BLaER1 (cell line): ENCODE measurements at regions not wholly inside any gene's neighbourhood (a gene's known extent, or its start where the extent isn't known, plus 50 kb on each side); places are given as distances from the start of the nearest gene placed in this dataset.
"Not testable (repeated sequence)": the region's sequence is repeated elsewhere in the genome, so short reads cannot be mapped to it uniquely, and the experiment has no call there.

ENCODE experiments used
- H3K27ac ChIP-seq: shearing (Covaris generic); formaldehyde crosslinking; 2 replicates; pipeline ENCODE4 v1.8.1; 2022
- H3K27me3 ChIP-seq: shearing (Covaris generic); formaldehyde crosslinking; 2 replicates; pipeline ENCODE4 v1.8.1; 2022
- H3K36me3 ChIP-seq: shearing (Covaris generic); formaldehyde crosslinking; 2 replicates; pipeline ENCODE4 v1.8.1; 2022
- H3K4me1 ChIP-seq: shearing (Covaris generic); formaldehyde crosslinking; 2 replicates; pipeline ENCODE4 v1.8.1; 2022
- H3K4me2 ChIP-seq: shearing (Covaris generic); formaldehyde crosslinking; 2 replicates; pipeline ENCODE4 v1.8.1; 2022
- H3K4me3 ChIP-seq: shearing (Covaris generic); formaldehyde crosslinking; 2 replicates; pipeline ENCODE4 v1.8.1; 2022
- H3K9ac ChIP-seq: shearing (Covaris generic); formaldehyde crosslinking; 2 replicates; pipeline ENCODE4 v1.8.1; 2022
- H3K9me3 ChIP-seq: shearing (Covaris generic); formaldehyde crosslinking; 2 replicates; pipeline ENCODE4 v1.8.1; 2022
- H4K20me1 ChIP-seq: shearing (Covaris generic); formaldehyde crosslinking; 2 replicates; pipeline ENCODE4 v1.8.1; 2022
- Cebpa-rat ChIP-seq: shearing (Covaris generic); IDR thresholded peaks from 2 replicates; pipeline ENCODE4 v1.8.1; 2022

DNA sequence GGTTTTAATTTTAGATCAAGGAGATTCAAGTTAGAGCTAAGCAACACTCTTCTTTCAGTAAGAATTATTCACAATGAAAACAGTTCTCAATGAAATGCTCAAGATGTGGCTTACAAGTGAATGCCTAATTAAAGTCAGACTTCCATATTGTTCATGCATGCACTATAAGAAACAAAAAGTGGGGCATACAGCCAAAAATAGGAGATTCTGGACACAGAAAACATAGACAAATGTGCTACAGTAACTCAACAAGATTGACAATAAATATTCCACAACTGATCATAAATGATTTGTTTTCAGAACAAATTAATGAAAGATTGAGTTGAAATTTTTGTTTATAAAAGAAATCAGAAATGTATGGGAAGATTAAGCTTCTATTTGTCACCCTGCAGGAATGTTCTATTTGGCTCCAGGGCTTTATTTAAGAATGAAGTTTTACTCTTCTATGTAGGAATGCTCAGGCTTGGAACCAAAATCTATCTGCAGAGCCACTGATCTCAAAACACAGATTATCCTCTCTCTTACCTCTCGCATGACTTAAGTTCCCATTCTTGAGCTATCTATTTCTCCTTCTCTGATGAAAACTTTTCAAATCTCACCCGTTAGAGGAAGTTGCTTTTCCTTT is 89.0 kb upstream of the PIP4K2A start:
- no peak overlapping the region for H3K9ac ChIP-seq
- TF ChIP-seq Cebpa-rat, result no peak

DNA sequence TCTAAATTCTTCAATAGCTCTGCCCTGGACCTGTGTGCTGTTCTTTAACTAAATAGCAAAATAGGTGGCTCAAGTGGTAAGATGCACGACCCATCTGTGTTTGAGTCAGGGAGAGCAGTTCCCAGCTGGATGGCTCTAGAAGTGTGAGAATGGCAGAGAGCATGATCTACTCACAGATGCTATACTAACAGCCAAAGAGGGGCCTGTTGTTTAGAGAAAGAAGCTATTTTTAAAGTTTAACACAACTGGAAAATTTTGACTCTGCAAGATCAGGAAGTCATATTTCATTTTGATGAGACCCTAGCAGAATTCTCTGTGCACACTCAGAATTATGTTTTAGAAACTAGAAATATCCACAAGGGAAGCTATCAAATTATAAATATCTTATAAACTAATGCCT is 87.4 kb upstream of the PIP4K2A start:
- no peak overlapping the region for H3K27ac ChIP-seq
- H3K4me3 ChIP-seq, result no peak overlapping the region
- no peak overlapping the region for H3K4me2 ChIP-seq
- no peaks in the 10 kb centered on the region for H3K36me3 ChIP-seq
- H3K9me3 ChIP-seq, result 0 out of 2 replicates have a peak, but pooled peaks cover 11% of the 10 kb centered on the region
- H3K9ac ChIP-seq, result no peak overlapping the region
- no peaks in the 10 kb centered on the region for H4K20me1 ChIP-seq
- no peak for TF ChIP-seq Cebpa-rat
- H3K4me1 ChIP-seq, result no peaks in the 10 kb centered on the region
- peaks cover 84% of the 10 kb centered on the region for H3K27me3 ChIP-seq

More for the DNA sequence above, 89.0 kb upstream of the PIP4K2A start:
- Histone ChIP-seq H3K36me3 (no peaks in the 10 kb centered on the region), H3K4me3 (no peak overlapping the region), H3K4me1 (no peaks in the 10 kb centered on the region), H3K9me3 (0 out of 2 replicates have a peak, but pooled peaks cover 11% of the 10 kb centered on the region), H3K4me2 (no peak overlapping the region), H3K27ac (no peak overlapping the region), H4K20me1 (no peaks in the 10 kb centered on the region), H3K27me3 (peaks cover 73% of the 10 kb centered on the region)

DNA sequence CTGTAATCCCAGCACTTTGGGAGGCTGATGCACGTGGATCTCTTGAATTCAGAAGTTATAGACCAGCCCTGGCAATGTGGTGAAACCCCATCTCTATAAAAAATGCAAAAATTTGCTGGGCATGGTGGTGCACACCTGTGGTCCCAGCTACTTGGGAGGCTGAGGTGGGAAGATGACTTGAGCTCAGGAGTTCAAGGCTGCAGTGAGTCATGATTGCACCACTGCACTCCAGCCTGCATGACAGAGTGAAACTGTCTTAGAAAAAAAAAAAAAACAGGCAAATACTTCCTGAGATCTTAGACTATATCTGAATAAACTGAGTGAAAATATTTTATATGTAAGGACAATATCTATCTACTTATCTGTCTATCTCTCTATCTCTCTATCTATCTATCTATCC is 83.4 kb upstream of the PIP4K2A start:
- H3K27me3 ChIP-seq, result peaks cover 74% of the 10 kb centered on the region
- H4K20me1 ChIP-seq, H3K27ac ChIP-seq, H3K4me1 ChIP-seq, H3K9ac ChIP-seq, H3K36me3 ChIP-seq, H3K4me2 ChIP-seq, H3K4me3 ChIP-seq: not testable (repeated sequence)
- 0 out of 2 replicates have a peak, but pooled peaks cover 11% of the 10 kb centered on the region for H3K9me3 ChIP-seq

DNA sequence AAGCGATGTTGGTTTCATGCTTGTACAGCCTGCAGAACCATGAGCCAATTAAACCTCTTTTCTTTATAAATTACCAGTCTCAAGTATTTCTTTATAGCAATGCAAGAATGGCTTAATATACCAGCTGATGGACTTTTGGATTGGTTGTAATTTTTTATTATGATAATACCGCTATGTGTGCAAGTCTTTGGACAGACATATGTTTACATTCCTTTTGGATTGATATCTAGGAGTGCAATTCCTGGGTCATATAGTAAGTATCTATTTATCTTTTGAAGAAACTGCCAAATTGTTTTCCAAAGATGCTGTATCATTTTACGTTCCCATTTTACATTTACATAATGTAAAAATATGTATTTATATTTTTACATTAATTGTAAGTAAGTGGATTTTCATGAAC is 81.2 kb upstream of the PIP4K2A start:
- no peak overlapping the region for H3K4me2 ChIP-seq
- no peak for TF ChIP-seq Cebpa-rat
- no peak overlapping the region for H3K9ac ChIP-seq
- H3K4me3 ChIP-seq, result no peak overlapping the region
- H4K20me1 ChIP-seq, result no peaks in the 10 kb centered on the region
- H3K27me3 ChIP-seq, result peaks cover 51% of the 10 kb centered on the region
- H3K36me3 ChIP-seq, result no peaks in the 10 kb centered on the region
- 0 out of 2 replicates have a peak, but pooled peaks cover 10% of the 10 kb centered on the region for H3K9me3 ChIP-seq
- H3K4me1 ChIP-seq, result no peaks in the 10 kb centered on the region
- H3K27ac ChIP-seq, result no peak overlapping the region

DNA sequence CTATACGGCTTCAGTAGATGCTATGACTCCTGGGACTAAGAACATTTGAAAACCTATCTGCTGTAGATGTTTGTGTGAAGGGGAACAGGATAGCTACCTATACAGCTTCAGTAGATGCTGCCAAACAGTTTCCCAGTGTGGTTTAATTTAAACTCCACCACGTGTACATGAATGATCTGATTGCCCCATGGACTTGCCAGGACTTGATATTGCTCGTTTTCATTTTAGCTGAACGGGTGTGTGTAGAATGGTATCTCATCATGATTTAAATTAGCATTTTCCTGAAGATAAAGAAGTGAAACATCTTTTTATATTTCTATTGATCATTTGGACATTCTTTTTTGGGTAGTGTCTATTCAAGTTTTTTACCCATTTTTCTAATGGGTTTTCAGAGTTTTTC is 77.8 kb upstream of the PIP4K2A start:
- no peaks in the 10 kb centered on the region for H3K4me1 ChIP-seq
- no peak overlapping the region for H3K27ac ChIP-seq
- H3K4me2 ChIP-seq, result no peak overlapping the region

DNA sequence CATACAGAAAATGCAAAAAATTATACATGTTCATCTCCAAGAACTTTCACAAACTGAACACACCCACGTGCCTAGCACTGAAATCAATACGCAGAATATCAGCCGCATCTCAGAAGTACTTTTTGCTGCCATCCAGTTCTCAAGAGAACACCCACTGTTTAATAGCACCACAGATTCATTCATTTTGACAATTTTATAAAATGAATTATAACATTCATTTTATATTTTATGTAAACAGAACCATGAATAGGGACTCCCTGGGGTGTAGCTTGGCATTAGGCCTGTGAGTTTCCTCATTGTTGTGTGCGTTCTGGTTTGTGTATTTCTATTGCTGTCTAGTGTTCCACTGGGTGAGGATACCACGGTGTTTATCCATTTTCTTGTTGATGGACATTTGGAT is 77.3 kb upstream of the PIP4K2A start:
- Histone ChIP-seq H3K27me3 (peaks cover 23% of the 10 kb centered on the region), H3K27ac (no peak overlapping the region), H3K4me2 (no peak overlapping the region), H3K4me1 (no peaks in the 10 kb centered on the region), H4K20me1 (no peaks in the 10 kb centered on the region), H3K4me3 (no peak overlapping the region), H3K36me3 (no peaks in the 10 kb centered on the region), H3K9ac (no peak overlapping the region), H3K9me3 (no peaks in the 10 kb centered on the region)
- no peak for TF ChIP-seq Cebpa-rat

More for the DNA sequence above, 77.8 kb upstream of the PIP4K2A start:
- H3K9ac ChIP-seq, result no peak overlapping the region
- no peak overlapping the region for H3K4me3 ChIP-seq
- no peaks in the 10 kb centered on the region for H3K9me3 ChIP-seq
- no peaks in the 10 kb centered on the region for H4K20me1 ChIP-seq
- H3K27me3 ChIP-seq, result peaks cover 25% of the 10 kb centered on the region
- no peak for TF ChIP-seq Cebpa-rat
- H3K36me3 ChIP-seq, result no peaks in the 10 kb centered on the region

DNA sequence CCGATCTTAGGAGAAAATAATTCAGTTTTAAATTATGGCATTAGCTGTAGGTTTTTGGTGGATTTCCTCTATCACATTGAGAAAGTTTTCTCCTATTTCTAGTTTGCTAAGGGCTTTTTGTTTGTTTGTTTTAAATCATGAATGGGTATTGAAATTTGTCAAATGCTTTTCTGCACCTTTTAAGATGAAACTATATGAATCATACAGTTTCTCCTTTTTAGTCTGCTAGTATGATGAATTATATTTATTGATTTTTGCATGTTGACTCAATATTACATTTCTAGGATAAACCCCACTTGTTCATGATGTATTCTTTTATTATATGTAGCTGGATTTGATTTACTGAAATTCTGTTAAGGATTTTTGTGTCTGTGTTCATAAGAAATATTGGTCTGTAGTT is 70.3 kb upstream of the PIP4K2A start:
- no peak overlapping the region for H3K9ac ChIP-seq
- H3K27me3 ChIP-seq, result no peaks in the 10 kb centered on the region
- no peaks in the 10 kb centered on the region for H3K36me3 ChIP-seq
- TF ChIP-seq Cebpa-rat, result no peak
- no peak overlapping the region for H3K4me3 ChIP-seq
- no peak overlapping the region for H3K4me2 ChIP-seq
- H3K4me1 ChIP-seq, result no peaks in the 10 kb centered on the region
- no peak overlapping the region for H3K27ac ChIP-seq
- no peaks in the 10 kb centered on the region for H3K9me3 ChIP-seq
- no peaks in the 10 kb centered on the region for H4K20me1 ChIP-seq

DNA sequence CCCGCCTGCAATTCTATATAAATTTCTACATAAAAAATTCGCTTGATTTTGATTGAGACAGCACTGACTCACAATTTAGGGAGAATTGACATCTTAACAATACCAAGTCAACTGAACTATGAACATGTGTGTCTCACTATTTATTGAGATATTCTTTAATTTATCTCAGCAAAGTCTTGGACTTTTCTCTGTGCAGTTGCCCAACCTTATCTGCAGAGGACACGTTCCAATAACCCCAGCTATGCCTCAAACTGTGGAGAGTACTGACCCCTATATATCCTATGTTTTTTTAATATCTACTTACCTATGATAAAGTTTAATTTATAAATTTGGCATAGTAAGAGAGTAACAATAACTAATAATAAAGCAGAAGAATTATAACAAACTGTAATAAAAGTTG is 69.4 kb upstream of the PIP4K2A start:
- Histone ChIP-seq H3K9me3 (no peaks in the 10 kb centered on the region), H3K4me1 (peaks cover 8% of the 10 kb centered on the region), H4K20me1 (no peaks in the 10 kb centered on the region), H3K27me3 (no peaks in the 10 kb centered on the region), H3K9ac (no peak overlapping the region), H3K27ac (no peak overlapping the region), H3K4me2 (no peak overlapping the region), H3K4me3 (no peak overlapping the region), H3K36me3 (no peaks in the 10 kb centered on the region)
- TF ChIP-seq Cebpa-rat, result no peak

DNA sequence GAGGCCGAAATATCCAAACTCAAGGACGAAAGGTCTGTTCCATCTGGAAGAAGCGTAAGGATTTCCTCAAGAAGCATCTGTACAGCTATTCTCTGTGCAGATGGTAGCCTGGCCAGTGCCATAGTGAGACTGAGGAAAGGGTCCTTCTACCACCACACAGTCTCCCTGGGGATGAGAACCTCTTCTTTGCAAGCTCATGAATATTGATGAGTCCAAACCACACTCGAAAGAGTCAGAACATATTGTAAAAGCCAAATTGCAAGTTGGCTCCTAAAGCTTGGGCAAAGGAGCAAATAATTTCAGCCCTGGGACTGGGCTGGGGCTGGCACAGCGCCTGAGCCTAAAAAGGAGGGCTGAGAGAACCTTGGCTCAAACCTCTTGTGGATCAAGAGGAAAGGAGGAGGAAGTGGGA is 66.1 kb upstream of the PIP4K2A start:
- H3K4me3 ChIP-seq, result no peak overlapping the region
- TF ChIP-seq Cebpa-rat, result no peak
- no peaks in the 10 kb centered on the region for H4K20me1 ChIP-seq
- H3K27ac ChIP-seq, result no peak overlapping the region
- peaks cover 11% of the 10 kb centered on the region for H3K9me3 ChIP-seq
- H3K27me3 ChIP-seq, result no peaks in the 10 kb centered on the region
- H3K4me2 ChIP-seq, result no peak overlapping the region
- no peaks in the 10 kb centered on the region for H3K36me3 ChIP-seq
- H3K4me1 ChIP-seq, result peaks cover 16% of the 10 kb centered on the region
- H3K9ac ChIP-seq, result no peak overlapping the region

DNA sequence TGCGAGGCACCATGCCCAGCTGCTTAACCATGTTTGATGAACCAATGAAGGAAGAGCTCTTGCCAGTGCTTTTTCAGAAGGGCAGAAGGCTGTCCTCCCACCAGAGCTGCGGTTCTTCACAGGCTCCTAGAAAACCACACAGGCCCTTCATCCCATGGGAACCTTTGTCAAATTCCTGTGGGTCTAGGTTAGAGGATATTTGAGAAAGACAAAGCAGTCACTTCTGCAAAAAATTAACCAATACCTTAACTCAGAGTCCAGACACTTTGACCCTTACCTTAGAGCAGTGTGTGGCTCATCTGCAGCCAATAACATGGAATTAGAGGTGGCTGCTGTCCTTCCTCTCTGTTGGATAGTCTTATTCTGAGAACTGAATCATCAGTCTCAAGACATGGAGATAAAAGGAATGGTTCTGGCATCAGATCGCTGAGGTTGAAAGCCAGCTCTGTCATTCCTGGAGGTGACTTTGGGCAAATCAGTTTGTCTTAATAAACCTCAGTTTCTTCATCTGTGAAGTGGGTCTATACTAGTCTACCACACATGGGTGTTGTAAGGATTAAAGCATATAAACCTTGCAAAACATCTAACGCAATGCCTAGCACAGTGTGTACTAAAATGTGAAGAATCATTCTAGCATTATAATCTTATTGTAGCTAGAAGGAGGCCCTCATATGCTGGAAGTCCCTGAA is 65.1 kb upstream of the PIP4K2A start:
- H3K4me2 ChIP-seq, result peak overlapping the region; percentile 63
- TF ChIP-seq Cebpa-rat, result no peak
- peaks cover 11% of the 10 kb centered on the region for H3K9me3 ChIP-seq
- H3K4me1 ChIP-seq, result peaks cover 16% of the 10 kb centered on the region
- no peak overlapping the region for H3K4me3 ChIP-seq
- H3K27me3 ChIP-seq, result no peaks in the 10 kb centered on the region
- H3K9ac ChIP-seq, result no peak overlapping the region
- no peaks in the 10 kb centered on the region for H3K36me3 ChIP-seq
- no peak overlapping the region for H3K27ac ChIP-seq
- no peaks in the 10 kb centered on the region for H4K20me1 ChIP-seq
